ENCODE measurements at regions not wholly inside any gene's neighbourhood (a gene's known extent, or its start where the extent isn't known, plus 50 kb on each side); places are given as distances from the start of the nearest gene placed in this dataset.

DNA sequence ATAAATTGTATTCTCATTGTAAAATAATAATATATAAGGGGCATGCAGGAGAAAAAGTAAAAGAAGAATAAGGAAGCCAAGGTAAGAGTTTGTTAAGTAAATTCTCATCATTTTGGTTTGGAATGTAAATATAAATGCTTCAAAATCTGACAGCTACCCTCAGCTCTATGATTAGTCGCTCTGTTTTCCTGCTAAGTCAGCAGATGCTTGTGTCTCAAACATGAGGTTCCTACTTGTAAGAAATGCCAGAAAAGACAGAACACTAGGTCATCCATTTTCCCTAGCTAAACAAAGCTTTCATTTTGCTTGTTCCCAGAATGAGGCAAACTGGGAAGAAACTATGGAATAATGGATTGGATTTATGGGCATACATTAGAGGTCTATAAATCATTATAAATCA lies 293.1 kb downstream of the DMRTA1 start:
- intact Hi-C loops (cut with DNase I; ENCODE audit: low total_unique reads): no loop called here
- H3K27ac ChIP-seq: no peak overlapping the region
- no peak overlapping the region for H3K4me3 ChIP-seq
- peaks cover 0 to 7% (median 1%) of the 10 kb centered on the region in 4 donors for H3K9me3 ChIP-seq
- 55 to 83% (median 73%) methylated on average over 1 of the region's 1 CpG for WGBS, 5 donors
- H3K4me1 ChIP-seq: no peaks in the 10 kb centered on the region
- H3K36me3 ChIP-seq: no peaks in the 10 kb centered on the region
- TF ChIP-seq POLR2A (IDR thresholded peaks at IDR 0.05): no peak
- no peak for TF ChIP-seq POLR2AphosphoS5 (IDR thresholded peaks at IDR 0.05)
- no peak for TF ChIP-seq EP300 (IDR thresholded peaks at IDR 0.05)
- TF ChIP-seq, protein P1, sequence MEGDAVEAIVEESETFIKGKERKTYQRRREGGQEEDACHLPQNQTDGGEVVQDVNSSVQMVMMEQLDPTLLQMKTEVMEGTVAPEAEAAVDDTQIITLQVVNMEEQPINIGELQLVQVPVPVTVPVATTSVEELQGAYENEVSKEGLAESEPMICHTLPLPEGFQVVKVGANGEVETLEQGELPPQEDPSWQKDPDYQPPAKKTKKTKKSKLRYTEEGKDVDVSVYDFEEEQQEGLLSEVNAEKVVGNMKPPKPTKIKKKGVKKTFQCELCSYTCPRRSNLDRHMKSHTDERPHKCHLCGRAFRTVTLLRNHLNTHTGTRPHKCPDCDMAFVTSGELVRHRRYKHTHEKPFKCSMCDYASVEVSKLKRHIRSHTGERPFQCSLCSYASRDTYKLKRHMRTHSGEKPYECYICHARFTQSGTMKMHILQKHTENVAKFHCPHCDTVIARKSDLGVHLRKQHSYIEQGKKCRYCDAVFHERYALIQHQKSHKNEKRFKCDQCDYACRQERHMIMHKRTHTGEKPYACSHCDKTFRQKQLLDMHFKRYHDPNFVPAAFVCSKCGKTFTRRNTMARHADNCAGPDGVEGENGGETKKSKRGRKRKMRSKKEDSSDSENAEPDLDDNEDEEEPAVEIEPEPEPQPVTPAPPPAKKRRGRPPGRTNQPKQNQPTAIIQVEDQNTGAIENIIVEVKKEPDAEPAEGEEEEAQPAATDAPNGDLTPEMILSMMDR (IDR thresholded peaks at IDR 0.05): no peak
- peak in 1 of 2 donors; percentile 0 for DNase-seq
- H3K27me3 ChIP-seq: no peaks in the 10 kb centered on the region

DNA sequence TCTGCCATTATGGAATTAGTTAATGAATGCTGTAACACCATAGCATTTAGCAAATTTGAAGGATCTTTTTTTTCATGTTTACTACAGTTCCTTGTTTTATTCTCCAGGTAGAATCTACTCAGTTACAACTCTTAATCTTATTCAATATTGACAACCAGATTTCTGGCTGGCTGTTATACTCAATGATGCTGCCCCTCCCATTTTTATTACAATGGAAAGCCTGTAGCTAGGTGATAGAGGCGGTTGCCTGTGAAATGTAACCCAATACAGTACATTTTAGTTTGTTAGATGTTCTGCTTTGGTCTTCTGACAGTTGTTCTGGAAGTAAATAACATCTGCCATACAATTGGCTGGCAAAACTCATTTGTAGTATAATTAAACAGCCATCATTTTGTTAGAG lies 294.2 kb downstream of the DMRTA1 start:
- Histone ChIP-seq H3K4me1 (no peaks in the 10 kb centered on the region), H3K27me3 (no peaks in the 10 kb centered on the region), H3K36me3 (no peaks in the 10 kb centered on the region), H3K9me3 (peaks cover 0 to 7% (median 1%) of the 10 kb centered on the region in 4 donors), H3K27ac (no peak overlapping the region), H3K4me3 (no peak overlapping the region)
- TF ChIP-seq POLR2AphosphoS5 (IDR thresholded peaks at IDR 0.05): no peak
- TF ChIP-seq POLR2A (IDR thresholded peaks at IDR 0.05): no peak
- no peak for TF ChIP-seq EP300 (IDR thresholded peaks at IDR 0.05)
- TF ChIP-seq, protein P1 (IDR thresholded peaks at IDR 0.05): no peak
- 40 to 48% (median 44%) methylated on average over 1 of the region's 1 CpG for WGBS, 5 donors
- intact Hi-C loops (cut with DNase I; ENCODE audit: low total_unique reads): no loop called here
- DNase-seq: no peak

DNA sequence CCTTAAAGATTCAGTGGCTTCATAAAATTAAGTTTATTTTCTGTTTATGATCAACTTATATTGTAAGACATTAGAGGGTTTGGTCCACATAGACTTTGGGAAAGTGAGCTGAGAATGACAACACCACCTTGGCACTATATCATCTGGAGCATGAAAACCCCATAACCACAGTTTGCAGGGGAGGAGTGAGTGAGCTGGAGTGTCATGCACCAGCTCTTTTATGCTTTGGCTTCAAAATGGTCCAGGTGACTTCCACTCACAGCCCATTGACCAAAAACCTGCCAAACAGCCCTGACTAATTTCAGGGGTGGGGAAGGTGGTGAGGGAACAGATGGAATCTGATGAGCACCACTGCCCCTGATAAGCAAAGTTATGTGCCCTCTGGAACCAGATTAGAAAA lies 295.8 kb downstream of the DMRTA1 start:
- no peak for TF ChIP-seq POLR2A (IDR thresholded peaks at IDR 0.05)
- no peak for TF ChIP-seq EP300 (IDR thresholded peaks at IDR 0.05)
- TF ChIP-seq, protein P1 (IDR thresholded peaks at IDR 0.05): no peak
- no peak for TF ChIP-seq POLR2AphosphoS5 (IDR thresholded peaks at IDR 0.05)
- Histone ChIP-seq H3K4me3 (no peak overlapping the region), H3K36me3 (no peaks in the 10 kb centered on the region), H3K4me1 (no peaks in the 10 kb centered on the region), H3K9me3 (peaks cover 0 to 7% (median 0%) of the 10 kb centered on the region in 4 donors), H3K27ac (no peak overlapping the region), H3K27me3 (no peaks in the 10 kb centered on the region)
- DNase-seq: no peak
- intact Hi-C loops (cut with DNase I; ENCODE audit: low total_unique reads): no loop called here

DNA sequence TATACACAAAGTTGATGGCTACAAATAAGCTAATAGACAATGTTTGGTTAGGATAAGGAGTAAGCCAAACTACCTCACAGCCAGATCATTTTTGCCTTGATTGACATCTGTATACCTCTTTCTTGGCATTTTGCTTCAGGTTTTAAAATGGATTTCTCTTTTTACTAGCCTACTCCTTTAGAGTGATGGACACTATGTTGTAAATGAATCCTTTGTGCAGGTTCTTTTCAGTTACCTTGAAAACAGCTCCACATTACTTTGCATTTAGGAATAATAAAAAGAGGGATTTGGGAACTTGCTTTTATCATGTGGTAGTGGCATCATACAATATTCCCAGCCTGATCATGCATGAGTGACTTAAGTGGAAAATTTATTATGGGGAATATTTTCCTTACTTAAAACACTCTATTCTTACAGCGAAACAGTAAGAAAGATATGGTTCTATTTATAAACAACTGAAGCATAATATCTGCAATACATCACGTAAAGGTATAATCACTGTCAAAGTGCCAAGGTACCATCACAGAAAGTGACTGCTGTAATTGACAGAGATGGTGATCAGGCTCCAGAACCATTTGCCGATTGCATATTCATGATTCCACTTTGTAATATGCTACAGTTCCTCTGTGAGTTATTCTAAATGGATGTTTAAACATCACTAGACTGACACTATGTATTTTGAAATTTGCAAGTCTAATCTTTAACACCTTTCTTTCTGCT lies 327.0 kb downstream of the DMRTA1 start:
- Histone ChIP-seq H3K27ac (no peak overlapping the region), H3K9me3 (no peaks in the 10 kb centered on the region), H3K4me1 (no peaks in the 10 kb centered on the region), H3K27me3 (no peaks in the 10 kb centered on the region), H3K4me3 (no peak overlapping the region), H3K36me3 (no peaks in the 10 kb centered on the region)
- DNase-seq: no peak
- TF ChIP-seq POLR2A (IDR thresholded peaks at IDR 0.05): no peak
- TF ChIP-seq EP300 (IDR thresholded peaks at IDR 0.05): no peak
- no peak for TF ChIP-seq POLR2AphosphoS5 (IDR thresholded peaks at IDR 0.05)
- TF ChIP-seq, protein P1 (IDR thresholded peaks at IDR 0.05): no peak
- WGBS, 5 donors: 82 to 91% (median 85%) methylated on average over 3 of the region's 3 CpGs
- intact Hi-C loops (cut with DNase I; ENCODE audit: low total_unique reads): no loop called here
